GM23338 (cell line): ENCODE measurements at regions not wholly inside any gene's neighbourhood (a gene's known extent, or its start where the extent isn't known, plus 50 kb on each side); places are given as distances from the start of the nearest gene placed in this dataset.

Source experiments
- ATAC-seq: fragments of 200-7000 bp; cut with Tn5 transposase; 3 replicates; pipeline ENCODE4 v1.9.1; 2020
- DNase-seq: peaks from one replicate; pipeline ENCODE4 v3.0.0-alpha.2; 2015; ENCODE audit warnings: low spot score
- H2AFZ ChIP-seq: fragments of 200-600 bp; sonication (generic); 2 replicates; pipeline ENCODE4 v1.8.0; 2016; ENCODE audit warnings: antibody characterized with exemption, mild to moderate bottlenecking, moderate library complexity
- H3F3A ChIP-seq: fragments of 200-600 bp; sonication (generic); replicated peaks from 2 replicates; pipeline ENCODE4 v1.8.0; 2017; ENCODE audit warnings: antibody characterized with exemption, mixed run types, low read depth
- H3K27ac ChIP-seq: fragments of 200-600 bp; sonication (generic); 2 replicates; pipeline ENCODE4 v1.6.1; 2016; ENCODE audit warnings: low read depth
- H3K27me3 ChIP-seq: fragments of 200-600 bp; sonication (generic); 2 replicates; pipeline ENCODE4 v1.8.0; 2016; ENCODE audit warnings: mild to moderate bottlenecking, mixed run types, moderate library complexity; ENCODE audit not compliant: insufficient read depth
- H3K36me3 ChIP-seq: fragments of 200-600 bp; sonication (generic); 2 replicates; pipeline ENCODE4 v1.8.0; 2016; ENCODE audit warnings: mild to moderate bottlenecking; ENCODE audit not compliant: insufficient read depth
- H3K4me1 ChIP-seq: fragments of 200-600 bp; sonication (generic); 2 replicates; pipeline ENCODE4 v1.8.0; 2016; ENCODE audit warnings: mild to moderate bottlenecking, moderate library complexity; ENCODE audit not compliant: insufficient read depth
- H3K4me2 ChIP-seq: fragments of 200-600 bp; sonication (generic); 2 replicates; pipeline ENCODE4 v1.7.1; 2017; ENCODE audit warnings: mixed run types
- H3K4me3 ChIP-seq: fragments of 200-600 bp; sonication (generic); 2 replicates; pipeline ENCODE4 v1.6.1; 2016; ENCODE audit warnings: mixed run types
- H3K79me2 ChIP-seq: fragments of 200-600 bp; sonication (generic); replicated peaks from 2 replicates; pipeline ENCODE4 v1.8.0; 2017; ENCODE audit warnings: mild to moderate bottlenecking; ENCODE audit not compliant: insufficient read depth
- H3K9me2 ChIP-seq: fragments of 200-600 bp; sonication (generic); 2 replicates; pipeline ENCODE4 v1.8.0; 2017; ENCODE audit not compliant: insufficient read depth
- H4K20me1 ChIP-seq: fragments of 200-600 bp; sonication (generic); replicated peaks from 2 replicates; pipeline ENCODE4 v1.8.0; 2017; ENCODE audit warnings: mild to moderate bottlenecking; ENCODE audit not compliant: insufficient read depth
- H3K27ac Mint-ChIP-seq: 2 replicates; pipeline ENCODE4 v1.8.0; 2020; ENCODE audit warnings: inconsistent platforms, mild to moderate bottlenecking, moderate library complexity, mixed read lengths
- H3K27me3 Mint-ChIP-seq: 3 replicates; pipeline ENCODE4 v1.8.0; 2022; ENCODE audit warnings: low read depth, mild to moderate bottlenecking, moderate library complexity, mixed read lengths, inconsistent platforms; ENCODE audit not compliant: insufficient read depth, poor library complexity
- H3K36me3 Mint-ChIP-seq: 3 replicates; pipeline ENCODE4 v1.8.0; 2021; ENCODE audit warnings: low read depth, mild to moderate bottlenecking, inconsistent platforms, moderate library complexity, mixed read lengths
- H3K4me1 Mint-ChIP-seq: 3 replicates; pipeline ENCODE4 v1.8.0; 2020; ENCODE audit warnings: mild to moderate bottlenecking, inconsistent platforms, mixed read lengths
- H3K4me3 Mint-ChIP-seq: 3 replicates; pipeline ENCODE4 v1.8.0; 2021; ENCODE audit warnings: moderate library complexity, mild to moderate bottlenecking, inconsistent platforms, mixed read lengths
- H3K9me3 Mint-ChIP-seq: 3 replicates; pipeline ENCODE4 v1.8.0; 2020; ENCODE audit warnings: moderate library complexity, mild to moderate bottlenecking, inconsistent platforms, mixed read lengths
- CREB1 ChIP-seq: fragments of 250-450 bp; sonication (Bioruptor Pico); IDR thresholded peaks from 2 replicates; pipeline ENCODE4 v1.5.0; 2020; ENCODE audit warnings: low read depth, mild to moderate bottlenecking, moderate library complexity
- EZH2 ChIP-seq: fragments of 200-600 bp; sonication (generic); IDR thresholded peaks from one replicate; pipeline ENCODE4 v1.8.0; 2017; ENCODE audit warnings: antibody characterized with exemption, mild to moderate bottlenecking, low read depth; ENCODE audit not compliant: unreplicated experiment
- JUNB ChIP-seq: IDR thresholded peaks from one replicate; pipeline ENCODE4 v1.6.1; 2016; ENCODE audit warnings: antibody characterized with exemption; ENCODE audit not compliant: unreplicated experiment
- NANOG ChIP-seq: IDR thresholded peaks from 2 replicates; pipeline ENCODE4 v1.6.1; 2016; ENCODE audit warnings: antibody characterized with exemption, borderline replicate concordance
- POLR2AphosphoS5 ChIP-seq: IDR thresholded peaks from 2 replicates; pipeline ENCODE4 v1.6.1; 2016; ENCODE audit warnings: antibody characterized with exemption, low read depth
- STAT1 ChIP-seq: IDR thresholded peaks from one replicate; pipeline ENCODE4 v1.6.1; 2016; ENCODE audit warnings: antibody characterized with exemption; ENCODE audit not compliant: unreplicated experiment
- ZNF114 ChIP-seq: fragments of 250-450 bp; sonication (Bioruptor Pico); IDR thresholded peaks from 2 replicates; pipeline ENCODE4 v1.5.0; 2020; ENCODE audit warnings: mild to moderate bottlenecking, moderate library complexity
- ZNF331 ChIP-seq: fragments of 250-450 bp; sonication (Bioruptor Pico); IDR thresholded peaks from 2 replicates; pipeline ENCODE4 v1.5.0; 2020; ENCODE audit warnings: low read depth, mild to moderate bottlenecking, moderate library complexity
- TF ChIP-seq, protein P1 (sequence below): IDR thresholded peaks from 2 replicates; pipeline ENCODE4 v1.6.1; 2016; ENCODE audit warnings: antibody characterized with exemption
- TF ChIP-seq, protein P2 (sequence below): IDR thresholded peaks from one replicate; pipeline ENCODE4 v1.6.1; 2018; ENCODE audit warnings: antibody characterized with exemption; ENCODE audit not compliant: unreplicated experiment

DNA sequence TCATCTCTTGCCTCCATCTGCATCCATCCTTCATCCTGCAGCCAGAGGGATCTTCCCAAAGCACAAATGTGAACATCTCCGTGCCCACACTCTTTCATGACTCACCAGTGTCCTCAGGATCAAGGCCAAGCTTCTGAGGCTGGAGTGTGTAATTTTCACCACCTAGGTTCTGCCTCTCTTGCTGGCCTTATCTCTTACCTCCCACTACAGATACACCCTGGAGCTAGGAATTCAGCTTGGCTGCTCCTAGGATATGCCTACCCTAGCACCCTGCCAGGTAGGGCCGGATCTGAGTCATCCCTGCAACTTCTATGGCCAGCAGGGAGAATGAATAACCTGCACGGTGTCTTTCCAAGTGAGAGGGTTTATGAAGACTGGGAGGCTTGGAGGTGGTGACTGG, 208.7 kb upstream of the CSF3R start:
- Mint-ChIP-seq H3K9me3 (no peaks in the 10 kb centered on the region), H3K4me3 (no peak overlapping the region), H3K27ac (no peak overlapping the region), H3K4me1 (no peaks in the 10 kb centered on the region), H3K27me3 (peaks cover 2% of the 10 kb centered on the region), H3K36me3 (no peaks in the 10 kb centered on the region)
- H3K79me2 ChIP-seq, result no peaks in the 10 kb centered on the region
- H3K4me2 ChIP-seq, result no peak overlapping the region
- H4K20me1 ChIP-seq, result no peaks in the 10 kb centered on the region
- no peak overlapping the region for H2AFZ ChIP-seq
- H3K36me3 ChIP-seq, result no peaks in the 10 kb centered on the region
- ATAC-seq, result no peak
- no peaks in the 10 kb centered on the region for H3K27me3 ChIP-seq
- no peak for DNase-seq
- no peaks in the 10 kb centered on the region for H3K4me1 ChIP-seq
- TF ChIP-seq, protein P1, sequence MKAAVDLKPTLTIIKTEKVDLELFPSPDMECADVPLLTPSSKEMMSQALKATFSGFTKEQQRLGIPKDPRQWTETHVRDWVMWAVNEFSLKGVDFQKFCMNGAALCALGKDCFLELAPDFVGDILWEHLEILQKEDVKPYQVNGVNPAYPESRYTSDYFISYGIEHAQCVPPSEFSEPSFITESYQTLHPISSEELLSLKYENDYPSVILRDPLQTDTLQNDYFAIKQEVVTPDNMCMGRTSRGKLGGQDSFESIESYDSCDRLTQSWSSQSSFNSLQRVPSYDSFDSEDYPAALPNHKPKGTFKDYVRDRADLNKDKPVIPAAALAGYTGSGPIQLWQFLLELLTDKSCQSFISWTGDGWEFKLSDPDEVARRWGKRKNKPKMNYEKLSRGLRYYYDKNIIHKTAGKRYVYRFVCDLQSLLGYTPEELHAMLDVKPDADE, result no peak
- H3F3A ChIP-seq, result no peaks in the 10 kb centered on the region
- H3K9me2 ChIP-seq, result no peaks in the 10 kb centered on the region
- H3K27ac ChIP-seq, result no peak overlapping the region
- no peak overlapping the region for H3K4me3 ChIP-seq

DNA sequence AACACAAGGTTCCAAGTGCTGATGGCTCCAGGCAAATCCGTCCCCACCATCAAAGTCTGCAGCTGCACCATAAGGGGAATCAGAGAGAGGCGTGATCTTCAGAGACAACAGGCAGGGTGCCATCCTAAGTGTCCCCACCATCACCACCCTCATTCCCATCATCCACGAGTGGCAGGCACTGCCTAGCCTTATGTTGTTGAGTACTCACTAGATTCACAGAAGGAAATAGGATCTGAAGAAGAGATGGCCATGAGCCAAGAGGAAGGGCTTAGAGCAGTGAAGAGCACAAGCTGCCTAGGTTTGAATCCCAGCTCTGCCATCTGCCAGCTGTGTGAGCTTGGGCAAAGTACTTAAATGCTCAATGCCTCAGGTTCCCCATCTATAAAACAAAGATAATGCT, 207.3 kb upstream of the CSF3R start:
- Mint-ChIP-seq H3K4me1 (no peaks in the 10 kb centered on the region), H3K4me3 (no peak overlapping the region), H3K36me3 (no peaks in the 10 kb centered on the region), H3K27ac (no peak overlapping the region), H3K9me3 (no peaks in the 10 kb centered on the region), H3K27me3 (peaks cover 2% of the 10 kb centered on the region)
- no peaks in the 10 kb centered on the region for H3K36me3 ChIP-seq
- H3K4me1 ChIP-seq, result no peaks in the 10 kb centered on the region
- no peak overlapping the region for H3K4me3 ChIP-seq
- ATAC-seq, result no peak
- H3F3A ChIP-seq, result no peaks in the 10 kb centered on the region
- H4K20me1 ChIP-seq, result no peaks in the 10 kb centered on the region
- no peak overlapping the region for H2AFZ ChIP-seq
- H3K79me2 ChIP-seq, result no peaks in the 10 kb centered on the region
- H3K27ac ChIP-seq, result no peak overlapping the region
- H3K9me2 ChIP-seq, result no peaks in the 10 kb centered on the region
- DNase-seq, result no peak
- no peaks in the 10 kb centered on the region for H3K27me3 ChIP-seq
- TF ChIP-seq ZNF331 (CRISPR knock-in tag), result no peak
- TF ChIP-seq, protein P2, sequence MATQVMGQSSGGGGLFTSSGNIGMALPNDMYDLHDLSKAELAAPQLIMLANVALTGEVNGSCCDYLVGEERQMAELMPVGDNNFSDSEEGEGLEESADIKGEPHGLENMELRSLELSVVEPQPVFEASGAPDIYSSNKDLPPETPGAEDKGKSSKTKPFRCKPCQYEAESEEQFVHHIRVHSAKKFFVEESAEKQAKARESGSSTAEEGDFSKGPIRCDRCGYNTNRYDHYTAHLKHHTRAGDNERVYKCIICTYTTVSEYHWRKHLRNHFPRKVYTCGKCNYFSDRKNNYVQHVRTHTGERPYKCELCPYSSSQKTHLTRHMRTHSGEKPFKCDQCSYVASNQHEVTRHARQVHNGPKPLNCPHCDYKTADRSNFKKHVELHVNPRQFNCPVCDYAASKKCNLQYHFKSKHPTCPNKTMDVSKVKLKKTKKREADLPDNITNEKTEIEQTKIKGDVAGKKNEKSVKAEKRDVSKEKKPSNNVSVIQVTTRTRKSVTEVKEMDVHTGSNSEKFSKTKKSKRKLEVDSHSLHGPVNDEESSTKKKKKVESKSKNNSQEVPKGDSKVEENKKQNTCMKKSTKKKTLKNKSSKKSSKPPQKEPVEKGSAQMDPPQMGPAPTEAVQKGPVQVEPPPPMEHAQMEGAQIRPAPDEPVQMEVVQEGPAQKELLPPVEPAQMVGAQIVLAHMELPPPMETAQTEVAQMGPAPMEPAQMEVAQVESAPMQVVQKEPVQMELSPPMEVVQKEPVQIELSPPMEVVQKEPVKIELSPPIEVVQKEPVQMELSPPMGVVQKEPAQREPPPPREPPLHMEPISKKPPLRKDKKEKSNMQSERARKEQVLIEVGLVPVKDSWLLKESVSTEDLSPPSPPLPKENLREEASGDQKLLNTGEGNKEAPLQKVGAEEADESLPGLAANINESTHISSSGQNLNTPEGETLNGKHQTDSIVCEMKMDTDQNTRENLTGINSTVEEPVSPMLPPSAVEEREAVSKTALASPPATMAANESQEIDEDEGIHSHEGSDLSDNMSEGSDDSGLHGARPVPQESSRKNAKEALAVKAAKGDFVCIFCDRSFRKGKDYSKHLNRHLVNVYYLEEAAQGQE, result no peak
- H3K4me2 ChIP-seq, result no peak overlapping the region

DNA sequence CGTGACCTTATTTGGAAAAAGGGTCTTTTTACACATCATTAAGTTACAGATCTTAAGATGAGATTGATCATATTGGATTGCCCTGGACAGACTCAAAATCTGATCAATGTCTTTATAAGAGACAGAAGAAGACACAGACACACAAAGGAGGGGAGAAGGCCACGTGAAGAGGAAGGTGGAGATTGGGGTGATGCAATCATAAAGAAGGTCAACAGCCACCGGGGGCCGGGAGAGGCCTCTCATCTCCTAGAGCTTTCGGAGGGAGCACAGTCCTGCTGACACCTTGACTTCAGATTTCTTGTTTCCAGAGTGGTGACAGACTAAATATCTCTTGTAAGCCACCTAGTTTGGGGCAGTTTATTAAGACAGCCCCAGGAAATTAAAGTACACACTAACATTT, 204.6 kb upstream of the CSF3R start:
- Mint-ChIP-seq H3K9me3 (no peaks in the 10 kb centered on the region), H3K27ac (no peak overlapping the region), H3K36me3 (no peaks in the 10 kb centered on the region), H3K27me3 (no peaks in the 10 kb centered on the region), H3K4me1 (no peaks in the 10 kb centered on the region), H3K4me3 (no peak overlapping the region)
- no peaks in the 10 kb centered on the region for H3K36me3 ChIP-seq
- H3K27ac ChIP-seq, result no peak overlapping the region
- H3K4me3 ChIP-seq, result no peak overlapping the region
- no peaks in the 10 kb centered on the region for H3K79me2 ChIP-seq
- no peaks in the 10 kb centered on the region for H3K9me2 ChIP-seq
- no peaks in the 10 kb centered on the region for H3F3A ChIP-seq
- no peaks in the 10 kb centered on the region for H4K20me1 ChIP-seq
- H3K27me3 ChIP-seq, result no peaks in the 10 kb centered on the region
- H3K4me2 ChIP-seq, result no peak overlapping the region
- DNase-seq (no peak), ATAC-seq (no peak)
- no peaks in the 10 kb centered on the region for H3K4me1 ChIP-seq
- no peak overlapping the region for H2AFZ ChIP-seq
- TF ChIP-seq STAT1 (no peak), JUNB (no peak), POLR2AphosphoS5 (no peak), EZH2 (no peak), NANOG (no peak), CREB1 (no peak), ZNF114 (CRISPR knock-in tag) (no peak)
- TF ChIP-seq, protein P1, result no peak
- TF ChIP-seq, protein P2, result no peak
